OCI-M2 (cell line): ENCODE measurements at regions not wholly inside any gene's neighbourhood (a gene's known extent, or its start where the extent isn't known, plus 50 kb on each side); places are given as distances from the start of the nearest gene placed in this dataset.

Source experiments
- DNase-seq: peaks from one replicate; lab custom pipeline; 2025; ENCODE audit not compliant: unreplicated experiment; lab: John Stamatoyannopoulos, UW

DNA sequence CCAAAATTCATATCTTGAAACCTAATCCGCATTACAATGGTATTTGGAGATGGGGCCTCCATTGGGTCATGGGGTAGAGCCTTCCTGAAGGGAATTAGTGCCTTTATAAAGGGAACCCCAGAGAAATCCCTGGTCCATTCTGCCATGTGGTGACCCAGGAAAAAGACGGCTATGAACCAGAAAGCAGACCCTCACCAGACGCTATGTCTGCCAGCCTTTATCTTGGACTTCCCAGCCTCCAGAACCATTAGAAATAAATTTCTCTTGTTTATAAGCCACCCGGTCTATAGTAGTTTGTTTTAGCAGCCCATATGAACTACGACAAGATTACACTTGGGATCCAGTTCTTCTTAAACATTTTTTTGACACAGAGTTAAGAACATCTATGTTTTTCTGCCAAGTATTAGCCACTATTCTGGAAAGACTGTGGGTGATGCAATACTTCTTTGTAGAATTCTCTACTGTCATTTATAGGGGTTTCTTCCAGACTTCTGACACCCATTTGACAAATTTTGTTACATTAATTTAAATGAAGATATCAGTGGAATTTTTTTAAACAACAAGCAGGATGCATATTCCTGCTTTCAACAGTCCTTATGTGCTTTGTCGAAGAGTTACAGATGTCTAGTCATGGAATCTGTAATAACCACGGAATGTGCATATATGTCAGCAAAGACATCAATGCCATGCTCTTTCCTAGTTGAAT, 572.4 kb downstream of the NR2F1-AS1 start:
- DNase-seq = no peak

DNA sequence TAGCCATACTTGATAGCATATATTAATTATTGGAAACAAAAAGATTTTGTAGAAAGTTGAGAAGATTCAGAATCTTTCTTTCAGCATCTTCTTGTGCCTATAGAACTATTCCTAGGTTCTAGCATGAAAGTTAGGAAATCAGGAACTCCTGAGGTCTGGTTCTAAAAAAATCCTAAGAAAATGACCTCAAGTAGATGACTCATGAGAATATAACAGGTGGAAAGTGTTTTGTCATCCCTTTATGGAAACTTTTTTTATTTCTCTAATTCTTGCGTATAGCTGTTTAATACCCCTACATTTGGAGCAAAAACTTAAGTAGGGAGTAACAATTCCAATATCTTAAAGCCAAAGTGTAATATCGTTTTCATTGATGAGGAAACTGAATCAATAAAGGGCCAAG, 574.1 kb downstream of the NR2F1-AS1 start:
- no peak for DNase-seq

DNA sequence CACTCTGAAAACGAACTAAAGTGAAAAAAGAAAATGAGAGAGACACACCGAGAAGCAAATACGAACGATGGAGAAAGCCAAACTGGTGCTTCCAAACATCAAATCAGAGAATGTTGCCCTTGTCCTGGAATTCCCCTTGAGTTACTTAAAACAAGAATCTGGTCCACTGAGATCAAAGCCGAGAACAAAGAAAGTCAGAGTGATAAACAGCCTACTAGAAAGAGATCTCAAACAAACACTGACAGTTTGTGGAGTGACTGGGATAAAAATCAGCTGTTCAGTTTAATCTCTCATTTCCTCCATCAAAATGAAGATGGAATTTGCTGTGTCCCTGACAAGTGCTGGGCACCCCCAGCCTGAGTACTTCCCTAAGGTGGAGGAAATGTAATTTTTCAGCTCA, 582.6 kb downstream of the NR2F1-AS1 start:
- DNase-seq = no peak

DNA sequence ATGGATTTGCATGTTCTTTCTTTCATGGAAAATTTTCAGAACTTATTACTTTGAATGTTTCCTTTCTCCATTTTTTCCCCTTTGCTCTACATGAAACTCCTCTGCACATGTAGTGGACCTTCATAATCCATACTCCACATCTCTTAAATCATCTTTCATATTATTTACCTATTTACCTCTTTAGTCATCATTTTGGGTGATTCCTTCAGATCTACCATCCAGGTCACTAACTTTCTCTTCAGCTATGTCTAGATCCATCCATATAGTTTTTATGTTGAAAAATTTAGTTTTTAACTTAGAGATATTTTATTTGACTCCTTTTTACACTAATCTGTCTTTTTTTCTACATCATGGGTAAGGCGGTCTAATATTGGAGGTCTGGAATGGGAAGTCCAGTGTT, 586.6 kb downstream of the NR2F1-AS1 start:
- no peak for DNase-seq

DNA sequence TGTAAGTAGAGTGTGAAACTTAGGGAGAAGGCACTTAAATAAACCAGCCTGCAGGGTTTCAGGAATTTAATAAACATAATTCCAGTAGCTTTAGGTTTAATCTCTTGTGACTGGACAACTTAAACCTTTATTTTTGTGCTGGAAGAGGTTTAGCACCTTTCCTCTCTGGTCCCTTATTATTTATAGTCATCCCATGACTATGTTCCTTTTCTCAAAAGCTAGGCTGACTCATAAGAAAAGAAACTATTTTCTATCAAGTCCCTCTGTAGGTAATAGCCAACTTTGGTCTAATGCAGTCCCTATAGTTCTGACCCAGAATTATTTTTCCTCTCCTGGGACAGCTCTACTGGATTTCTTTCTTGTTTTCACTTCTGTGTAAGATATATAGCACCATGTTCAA, 588.9 kb downstream of the NR2F1-AS1 start:
- DNase-seq = no peak

DNA sequence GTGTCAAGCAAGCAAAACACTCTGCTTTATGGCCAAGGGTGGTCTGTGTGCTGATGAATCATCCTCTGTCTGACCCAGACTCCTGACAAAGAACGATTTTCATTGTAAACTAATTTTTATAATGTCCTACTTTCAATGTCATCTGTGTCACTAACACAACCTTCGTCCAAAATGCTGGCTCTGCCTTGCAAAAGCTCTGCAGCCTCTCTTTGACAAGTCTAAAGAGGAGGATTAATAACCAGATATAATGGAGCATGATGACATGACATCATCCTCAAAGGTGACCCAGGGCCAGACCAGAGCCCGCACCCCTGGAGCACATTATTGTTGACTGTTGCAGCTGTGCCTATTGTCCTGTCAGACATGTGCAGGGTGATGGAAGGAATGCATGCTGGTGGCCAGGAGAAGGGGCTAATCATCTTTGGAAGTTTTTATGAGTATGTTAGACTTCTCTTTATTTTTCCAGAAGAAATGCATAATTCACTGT, 589.4 kb downstream of the NR2F1-AS1 start:
- no peak for DNase-seq

DNA sequence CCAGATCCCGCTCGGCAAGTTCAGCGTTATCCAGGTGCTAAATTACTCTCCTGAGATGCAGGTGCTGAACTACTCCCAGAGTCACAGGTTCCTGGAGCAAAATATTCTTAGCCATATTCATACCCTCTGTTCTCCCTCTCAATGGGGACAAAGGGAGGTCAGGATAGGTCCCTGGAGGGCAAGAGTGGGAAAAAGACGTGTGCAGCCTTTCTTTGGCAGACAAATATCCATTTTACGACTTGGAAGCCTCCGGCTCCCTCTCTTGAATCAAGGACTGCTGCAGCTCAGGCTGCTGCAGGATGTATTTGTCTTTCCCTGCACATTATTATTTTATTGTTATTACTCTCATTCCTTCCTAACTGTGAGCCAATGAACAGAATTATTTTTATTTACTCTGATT, 590.2 kb downstream of the NR2F1-AS1 start:
- DNase-seq = no peak

DNA sequence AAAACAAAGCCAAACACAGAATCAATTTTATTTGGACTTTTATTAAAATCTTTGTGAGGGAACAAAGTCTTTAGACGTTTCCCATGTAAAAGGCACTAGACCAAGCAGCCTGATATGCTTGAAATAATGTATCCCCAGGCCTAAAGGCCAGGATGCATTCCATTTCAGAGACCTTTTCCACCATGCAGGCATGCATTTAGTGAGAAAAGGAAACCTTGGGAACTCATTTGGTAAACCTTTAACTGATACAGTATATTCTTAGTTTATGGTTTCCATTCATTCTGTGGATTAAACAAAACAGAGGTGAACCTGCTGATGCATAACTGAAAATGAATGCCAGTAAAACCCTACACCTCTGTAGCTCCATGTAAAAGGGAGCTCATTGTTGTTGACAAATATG, 600.0 kb downstream of the NR2F1-AS1 start:
- no peak for DNase-seq

DNA sequence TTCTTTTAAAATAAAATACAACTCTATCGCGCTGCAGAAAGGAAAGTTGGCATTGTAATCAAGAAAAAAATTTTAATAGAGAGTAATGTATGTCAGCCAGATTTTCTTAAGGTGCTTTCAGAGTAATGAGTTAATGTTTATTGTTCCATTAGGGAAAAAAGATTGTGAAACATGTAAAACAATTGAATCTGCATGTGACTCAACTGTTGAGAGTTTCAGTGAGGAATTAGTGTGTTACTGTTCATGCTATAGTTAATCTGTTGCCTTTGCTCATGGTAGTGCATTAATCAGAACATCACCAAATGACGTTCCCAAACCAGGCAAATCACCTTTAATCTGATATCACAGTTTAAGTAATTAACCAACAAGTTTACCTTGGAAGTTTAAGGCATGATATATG, 600.5 kb downstream of the NR2F1-AS1 start:
- DNase-seq = no peak

DNA sequence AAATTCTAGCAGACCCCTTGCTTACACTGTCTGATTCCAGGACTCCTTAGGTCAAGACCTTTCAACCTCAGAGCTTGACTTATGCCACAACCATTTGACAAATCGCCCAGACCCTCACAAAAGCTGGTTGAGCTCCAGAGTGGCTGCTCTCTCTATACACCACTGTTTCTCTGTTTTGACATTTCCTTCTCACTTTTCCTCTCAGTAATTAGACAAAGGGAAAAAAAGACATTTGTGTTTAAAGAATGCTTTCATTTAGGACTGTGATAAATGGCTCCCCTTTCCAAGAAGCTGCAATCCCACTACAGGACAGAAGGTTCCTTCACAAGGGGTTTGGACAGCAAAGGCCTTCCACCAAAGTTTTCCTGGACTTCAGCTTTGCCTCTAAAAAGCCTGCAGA, 601.3 kb downstream of the NR2F1-AS1 start:
- DNase-seq = no peak

DNA sequence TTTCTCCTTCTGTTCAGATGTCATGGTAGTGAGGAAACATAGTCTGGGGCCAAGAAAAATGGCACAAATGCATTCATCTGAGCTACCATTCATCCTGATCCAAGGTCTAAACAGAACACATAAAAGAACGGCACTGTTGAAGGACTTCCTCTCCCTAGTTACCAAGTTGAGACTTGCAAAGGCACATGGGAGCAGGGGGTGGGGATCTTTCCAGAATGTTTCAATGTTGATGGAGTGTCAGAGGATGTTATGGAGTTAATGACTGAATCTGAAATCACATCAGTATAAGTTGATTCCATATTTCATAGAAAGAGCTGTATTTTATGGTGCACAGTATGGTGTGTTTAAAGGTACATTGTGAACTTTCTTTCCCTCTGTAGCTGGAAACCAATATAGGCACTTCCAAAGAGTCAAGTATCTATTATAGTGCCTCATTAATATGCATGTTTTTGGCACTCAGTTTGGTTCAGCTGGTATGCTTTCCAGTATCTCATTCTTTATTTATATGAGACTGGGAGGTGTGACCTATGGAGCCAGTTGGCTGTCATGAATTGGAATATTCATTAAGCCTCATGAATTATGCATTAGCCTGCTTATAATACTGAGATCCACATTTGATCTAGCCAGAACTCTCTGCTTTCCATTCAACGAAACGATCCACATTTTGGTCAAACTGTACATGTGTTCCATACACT, 603.0 kb downstream of the NR2F1-AS1 start:
- no peak for DNase-seq

DNA sequence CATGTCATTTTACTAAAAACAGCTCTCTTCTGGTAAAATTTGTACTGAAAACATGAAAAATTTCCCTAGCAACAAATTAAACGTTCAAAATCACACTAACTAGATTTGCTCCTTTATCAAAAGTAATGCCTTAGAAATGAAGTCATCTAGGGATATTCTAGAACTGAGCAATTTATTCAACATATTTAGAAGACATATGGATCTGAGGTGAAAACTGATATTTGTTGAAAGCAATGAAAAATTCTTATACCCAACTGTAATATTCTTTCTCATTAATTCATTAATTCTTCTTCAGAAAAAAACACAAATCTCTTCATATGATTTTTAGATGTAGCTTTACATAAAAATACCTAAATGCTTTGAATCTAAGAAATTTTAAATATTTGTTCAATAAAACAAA, 604.9 kb downstream of the NR2F1-AS1 start:
- DNase-seq = no peak

DNA sequence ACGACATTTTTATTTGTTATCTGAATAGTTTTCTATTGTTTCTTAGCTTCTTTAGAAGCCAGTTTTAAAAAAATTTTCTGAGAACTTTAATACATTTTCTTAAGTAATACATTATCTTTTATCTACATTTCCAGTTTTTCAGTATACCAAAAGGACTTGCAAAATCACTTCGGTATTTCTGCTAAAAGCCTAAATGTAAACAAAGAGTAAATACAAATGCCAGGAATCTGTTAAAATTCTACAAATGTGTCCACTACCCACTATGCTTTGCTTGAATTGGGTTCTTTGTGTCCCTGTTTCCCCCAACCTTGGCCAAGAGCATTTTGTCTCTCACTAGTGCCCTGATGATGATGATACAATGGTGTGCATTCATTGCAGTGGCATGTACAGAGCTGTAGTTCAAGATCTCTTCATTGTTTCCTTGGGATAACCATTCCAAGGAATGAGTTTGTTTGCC, 611.2 kb downstream of the NR2F1-AS1 start:
- no peak for DNase-seq

DNA sequence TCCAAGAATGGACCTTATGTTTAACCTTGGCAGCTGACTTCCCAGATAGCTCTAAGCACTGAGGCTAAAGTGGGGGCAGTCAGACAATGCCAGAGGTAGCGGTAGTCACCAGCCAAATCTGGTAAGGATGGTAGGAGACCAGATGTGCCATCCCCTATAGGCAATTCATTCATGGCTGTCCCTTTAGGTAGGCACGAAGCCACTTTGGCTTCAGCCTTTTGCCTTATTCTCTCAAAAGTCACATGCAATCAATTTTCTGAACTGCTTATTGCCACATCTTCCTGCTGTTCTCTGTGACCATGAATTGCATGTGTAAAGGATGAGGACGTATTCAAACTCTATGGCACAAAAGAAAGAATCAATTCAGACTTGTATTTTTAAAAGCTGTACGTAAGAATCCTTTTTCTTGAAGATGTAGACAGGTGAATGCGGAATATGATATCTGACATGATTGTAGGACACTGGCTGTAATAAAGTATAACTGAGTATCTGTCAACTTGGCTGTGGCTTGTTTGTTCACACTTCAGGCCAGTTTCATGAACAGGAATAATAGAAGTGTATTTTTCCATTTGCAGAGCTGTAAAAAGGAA, 611.7 kb downstream of the NR2F1-AS1 start:
- DNase-seq = no peak

DNA sequence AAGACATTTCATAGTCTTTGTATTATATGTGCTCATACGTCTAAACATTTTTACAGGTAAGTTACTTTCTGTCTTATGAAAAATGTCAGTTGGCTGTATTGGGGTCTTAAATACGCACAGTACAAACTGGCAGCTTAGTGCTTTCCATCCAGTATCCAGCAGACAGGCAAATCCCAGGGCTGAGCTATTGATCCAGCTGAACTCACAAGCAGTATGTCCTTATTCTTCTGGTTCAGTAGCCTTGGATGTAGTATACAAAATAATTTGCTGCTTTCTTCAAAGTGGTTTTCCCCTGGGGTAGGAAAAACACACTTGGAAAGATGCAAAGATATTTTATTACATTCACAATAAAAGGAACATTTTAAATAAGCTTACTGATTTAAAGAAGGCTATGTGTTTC, 617.2 kb downstream of the NR2F1-AS1 start:
- no peak for DNase-seq

DNA sequence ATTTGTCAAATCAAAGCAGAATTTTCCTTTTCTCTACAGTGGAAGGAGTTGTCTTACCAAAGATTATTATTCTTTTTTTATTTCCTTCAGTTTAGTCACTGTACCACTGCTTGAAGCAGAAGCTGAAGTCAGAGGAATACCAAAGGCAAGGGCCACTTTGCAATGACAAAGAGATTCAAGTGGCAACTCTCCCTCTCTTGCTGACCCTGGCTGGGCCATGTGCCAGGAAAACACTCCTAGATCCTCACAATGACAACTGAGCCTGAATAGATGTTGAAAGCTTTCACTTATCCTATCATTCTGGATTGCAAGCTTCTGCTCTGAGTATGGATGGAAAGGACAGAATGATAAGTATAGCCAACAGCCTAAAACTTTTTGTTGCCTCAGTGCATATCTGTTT, 618.3 kb downstream of the NR2F1-AS1 start:
- DNase-seq = no peak

DNA sequence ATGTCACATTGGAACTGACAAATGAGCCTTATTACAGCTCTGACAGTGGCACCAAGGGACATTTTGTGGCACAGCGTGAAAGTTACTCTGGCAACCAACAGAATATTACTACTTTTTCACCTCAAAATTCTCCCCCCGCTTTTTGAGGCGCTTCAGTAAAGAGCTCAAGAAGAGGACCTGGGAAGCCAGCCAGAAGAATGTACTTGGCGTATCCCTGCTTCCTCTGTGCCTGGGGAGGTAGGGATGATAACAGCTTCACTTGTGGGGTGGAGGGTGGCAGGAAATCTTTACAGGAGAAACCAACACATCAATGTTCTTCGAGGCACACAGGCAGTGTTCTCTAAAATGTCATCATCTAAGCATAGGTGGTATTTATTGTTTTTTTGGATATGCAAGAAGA, 624.1 kb downstream of the NR2F1-AS1 start:
- DNase-seq = no peak

DNA sequence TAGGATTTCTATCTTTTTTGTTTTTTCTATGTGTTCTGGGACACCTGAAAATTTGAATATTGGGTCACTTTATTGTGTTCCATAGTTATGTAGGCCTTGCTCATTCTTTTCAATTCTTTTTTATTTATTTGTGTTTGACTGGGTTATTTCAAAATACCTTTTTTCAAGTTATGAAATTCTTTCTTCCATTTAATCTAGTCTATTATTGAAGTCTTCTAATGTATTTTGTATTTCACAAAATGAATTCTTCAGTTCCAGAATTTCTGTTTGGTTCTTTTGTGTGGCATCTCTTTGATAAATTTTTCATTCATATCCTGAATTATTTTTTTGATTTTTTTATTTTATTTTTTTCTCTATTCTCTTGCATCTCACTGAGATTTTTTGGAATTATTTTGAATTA, 628.8 kb downstream of the NR2F1-AS1 start:
- DNase-seq = no peak

DNA sequence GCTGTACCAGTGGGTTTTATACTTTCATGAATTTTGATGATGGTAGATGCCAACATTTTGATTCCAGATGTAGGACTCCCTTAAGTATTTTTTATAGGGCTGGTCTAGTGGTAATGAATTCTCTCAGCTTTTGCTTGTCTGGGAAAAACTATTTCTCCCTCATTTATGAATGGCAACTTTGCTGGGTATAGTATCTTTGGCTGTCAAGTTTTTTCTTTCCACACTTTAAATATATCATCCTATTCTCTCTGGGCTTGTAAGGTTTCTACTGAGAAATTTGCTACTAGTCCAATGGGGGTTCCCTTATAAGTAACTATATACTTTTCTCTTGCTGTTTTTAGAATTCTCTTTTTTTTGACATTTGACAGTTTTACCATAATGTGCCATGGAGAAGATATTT, 629.3 kb downstream of the NR2F1-AS1 start:
- no peak for DNase-seq

DNA sequence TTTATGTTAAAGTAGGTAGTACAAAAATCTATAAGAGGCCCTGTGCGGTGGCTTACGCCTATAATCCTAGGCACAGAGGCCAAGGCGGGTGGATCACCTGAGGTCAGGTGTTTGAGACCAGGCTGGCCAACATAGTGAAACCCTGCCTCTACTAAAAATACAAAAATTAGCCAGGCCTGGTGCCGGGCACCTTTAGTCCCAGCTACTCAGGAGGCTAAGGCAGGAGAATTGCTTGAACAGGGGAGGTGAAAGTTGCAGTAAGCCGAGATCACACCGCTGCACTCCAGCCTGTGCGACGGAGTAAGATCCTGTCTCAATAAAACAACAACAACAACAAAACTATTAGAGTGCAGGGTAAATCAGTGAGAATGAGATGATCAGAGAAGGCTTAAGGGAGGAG, 634.5 kb downstream of the NR2F1-AS1 start:
- no peak for DNase-seq

DNA sequence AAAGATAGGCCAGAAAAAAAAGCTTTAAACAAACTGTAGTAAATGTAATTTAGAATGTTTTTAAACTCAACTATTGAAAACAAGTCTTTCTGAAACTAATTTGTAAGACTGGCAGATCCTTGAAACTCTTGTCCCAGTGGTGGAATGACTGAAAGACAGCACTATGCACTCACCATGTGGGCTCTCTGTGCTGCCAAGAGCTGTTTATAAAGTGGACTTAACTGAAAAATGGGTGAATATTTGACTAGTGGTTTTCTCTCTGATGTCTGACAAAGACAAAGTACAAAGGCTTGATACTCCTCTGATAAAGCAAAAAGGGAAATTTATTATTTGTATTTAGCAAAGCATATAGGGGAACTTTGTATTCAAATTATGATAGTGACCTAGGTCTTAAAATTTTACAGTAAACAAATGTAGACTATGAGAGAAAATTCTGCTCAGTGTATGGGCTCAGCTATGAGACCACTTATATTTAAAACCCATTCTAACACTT, 635.4 kb downstream of the NR2F1-AS1 start:
- no peak for DNase-seq
